WTC11 (cell line): ENCODE measurements at regions not wholly inside any gene's neighbourhood (a gene's known extent, or its start where the extent isn't known, plus 50 kb on each side); places are given as distances from the start of the nearest gene placed in this dataset.

ENCODE experiments used
- ATF3 ChIP-seq: sonication (generic); formaldehyde crosslinking; conservative IDR thresholded peaks from 2 replicates; pipeline ENCODE4 v1.8.1; 2022; ENCODE audit warnings: mild to moderate bottlenecking, missing genetic modification reagents
- CREB1 ChIP-seq: sonication (generic); formaldehyde crosslinking; IDR thresholded peaks from 2 replicates; pipeline ENCODE4 v1.8.0; 2023; ENCODE audit warnings: mild to moderate bottlenecking, missing genetic modification reagents
- CTCF ChIP-seq: fragments of 200-600 bp; IDR thresholded peaks from 2 replicates; pipeline ENCODE4 v1.8.0; 2022; ENCODE audit warnings: antibody characterized with exemption
- EMX1 ChIP-seq: fragments of 250-450 bp; sonication (Bioruptor Pico); IDR thresholded peaks from 2 replicates; pipeline ENCODE4 v1.8.0; 2021; ENCODE audit warnings: mild to moderate bottlenecking
- HMGXB4 ChIP-seq: sonication (generic); formaldehyde crosslinking; IDR thresholded peaks from 2 replicates; pipeline ENCODE4 v1.8.1; 2023; ENCODE audit warnings: mild to moderate bottlenecking, moderate library complexity, missing genetic modification reagents
- JUN ChIP-seq: sonication (generic); formaldehyde crosslinking; IDR thresholded peaks from 2 replicates; pipeline ENCODE4 v1.8.0; 2023; ENCODE audit warnings: mild to moderate bottlenecking, missing genetic modification reagents
- RELA ChIP-seq: sonication (generic); formaldehyde crosslinking; IDR thresholded peaks from 2 replicates; pipeline ENCODE4 v1.8.1; 2022; ENCODE audit warnings: missing genetic modification reagents, mild to moderate bottlenecking, borderline replicate concordance
- TEAD1 ChIP-seq: sonication (generic); formaldehyde crosslinking; IDR thresholded peaks from 2 replicates; pipeline ENCODE4 v1.8.0; 2022; ENCODE audit warnings: mild to moderate bottlenecking, missing genetic modification reagents
- ZBTB21 ChIP-seq: sonication (generic); formaldehyde crosslinking; IDR thresholded peaks from 2 replicates; pipeline ENCODE4 v1.8.1; 2023; ENCODE audit warnings: mild to moderate bottlenecking, missing genetic modification reagents, borderline replicate concordance
- ZNF512 ChIP-seq: sonication (generic); formaldehyde crosslinking; IDR thresholded peaks from 2 replicates; pipeline ENCODE4 v1.8.1; 2022; ENCODE audit warnings: missing genetic modification reagents, borderline replicate concordance

- TF ChIP-seq CTCF = no peak
- TF ChIP-seq RELA = no peak
- TF ChIP-seq EMX1 (CRISPR knock-in tag) = no peak
- TF ChIP-seq ZNF512 (CRISPR knock-in tag) = no peak
- no peak for TF ChIP-seq ATF3 (CRISPR knock-in tag)
- no peak for TF ChIP-seq TEAD1
- TF ChIP-seq CREB1 (CRISPR knock-in tag) = no peak
- no peak for TF ChIP-seq JUN
- TF ChIP-seq ZBTB21 (CRISPR knock-in tag) = no peak
- no peak for TF ChIP-seq HMGXB4 (CRISPR knock-in tag)
Observed at GRCh38 chr4:104915373-104915772, 231.3 kb upstream of the TET2 start.
